Mesothelial cell of epicardium (in vitro differentiated cells): ENCODE measurements at regions not wholly inside any gene's neighbourhood (a gene's known extent, or its start where the extent isn't known, plus 50 kb on each side); places are given as distances from the start of the nearest gene placed in this dataset.
"Not testable (repeated sequence)": the region's sequence is repeated elsewhere in the genome, so short reads cannot be mapped to it uniquely, and the experiment has no call there.

Source experiments
- DNase-seq, 2 experiments: peaks; one replicate each; pipeline ENCODE4 v3.0.0; 2021; ENCODE audit warnings: low spot score in 2 of 2; ENCODE audit not compliant: unreplicated experiment in 2 of 2
- H3K27ac Mint-ChIP-seq: 2 replicates; pipeline ENCODE4 v1.8.0; 2021; ENCODE audit warnings: mixed read lengths
- H3K27me3 Mint-ChIP-seq: 2 replicates; pipeline ENCODE4 v1.8.0; 2021; ENCODE audit warnings: low read depth, mixed read lengths
- H3K36me3 Mint-ChIP-seq: 2 replicates; pipeline ENCODE4 v1.8.0; 2021; ENCODE audit warnings: mixed read lengths
- H3K4me1 Mint-ChIP-seq: 2 replicates; pipeline ENCODE4 v1.8.0; 2021; ENCODE audit warnings: mixed read lengths
- H3K4me3 Mint-ChIP-seq: 2 replicates; pipeline ENCODE4 v1.8.0; 2021; ENCODE audit warnings: mild to moderate bottlenecking, moderate library complexity, mixed read lengths
- H3K9me3 Mint-ChIP-seq: 2 replicates; pipeline ENCODE4 v1.8.0; 2021; ENCODE audit warnings: mixed read lengths
- CTCF ChIP-seq: fragments of 200-600 bp; sonication (generic); IDR thresholded peaks from one replicate; pipeline ENCODE4 v1.5.0; 2021; ENCODE audit warnings: antibody characterized with exemption; ENCODE audit not compliant: unreplicated experiment

GRCh38 chr2:142794850-142795249 is 82.6 kb upstream of the KYNU start:
- H3K27ac Mint-ChIP-seq, result no peak overlapping the region
- H3K27me3 Mint-ChIP-seq, result no peaks in the 10 kb centered on the region
- peaks cover 24% of the 10 kb centered on the region for H3K9me3 Mint-ChIP-seq
- H3K4me1 Mint-ChIP-seq, result no peaks in the 10 kb centered on the region
- H3K4me3 Mint-ChIP-seq, result no peak overlapping the region
- no peak for DNase-seq
- TF ChIP-seq CTCF, result no peak
- no peaks in the 10 kb centered on the region for H3K36me3 Mint-ChIP-seq

GRCh38 chr2:142792328-142792727 is 85.1 kb upstream of the KYNU start:
- not testable (repeated sequence) for H3K4me1 Mint-ChIP-seq, H3K27me3 Mint-ChIP-seq, DNase-seq, H3K27ac Mint-ChIP-seq, H3K36me3 Mint-ChIP-seq, H3K4me3 Mint-ChIP-seq
- peaks cover 24% of the 10 kb centered on the region for H3K9me3 Mint-ChIP-seq

- Mint-ChIP-seq H3K36me3 (no peaks in the 10 kb centered on the region), H3K27ac (no peak overlapping the region), H3K4me3 (no peak overlapping the region), H3K27me3 (no peaks in the 10 kb centered on the region), H3K9me3 (peaks cover 24% of the 10 kb centered on the region), H3K4me1 (no peaks in the 10 kb centered on the region)
- no peak for TF ChIP-seq CTCF
- no peak for DNase-seq
Observed at GRCh38 chr2:142791335-142791734, 86.1 kb upstream of the KYNU start.

GRCh38 chr2:142786918-142787702 is 90.4 kb upstream of the KYNU start:
- Mint-ChIP-seq H3K9me3 (peaks cover 19% of the 10 kb centered on the region), H3K27ac (no peak overlapping the region), H3K4me3 (no peak overlapping the region), H3K4me1 (no peaks in the 10 kb centered on the region), H3K27me3 (no peaks in the 10 kb centered on the region), H3K36me3 (no peaks in the 10 kb centered on the region)
- no peak for DNase-seq
- TF ChIP-seq CTCF, result no peak

GRCh38 chr2:142782942-142783443 is 94.5 kb upstream of the KYNU start:
- no peak overlapping the region for H3K27ac Mint-ChIP-seq
- H3K27me3 Mint-ChIP-seq, result no peaks in the 10 kb centered on the region
- TF ChIP-seq CTCF, result no peak
- H3K4me1 Mint-ChIP-seq, result no peaks in the 10 kb centered on the region
- peaks cover 7% of the 10 kb centered on the region for H3K9me3 Mint-ChIP-seq
- DNase-seq, result no peak
- H3K4me3 Mint-ChIP-seq, result no peak overlapping the region
- no peaks in the 10 kb centered on the region for H3K36me3 Mint-ChIP-seq

GRCh38 chr2:142781146-142781545 is 96.3 kb upstream of the KYNU start:
- DNase-seq, result no peak
- Mint-ChIP-seq H3K4me3 (no peak overlapping the region), H3K4me1 (no peaks in the 10 kb centered on the region), H3K27ac (no peak overlapping the region), H3K36me3 (no peaks in the 10 kb centered on the region), H3K9me3 (peaks cover 15% of the 10 kb centered on the region), H3K27me3 (no peaks in the 10 kb centered on the region)
- TF ChIP-seq CTCF, result no peak
